ENCODE measurements at regions not wholly inside any gene's neighbourhood (a gene's known extent, or its start where the extent isn't known, plus 50 kb on each side); places are given as distances from the start of the nearest gene placed in this dataset.
A peak's percentile ranks its signal among the peaks of the same experiment; 100 is the strongest.
"Not testable (repeated sequence)": the region's sequence is repeated elsewhere in the genome, so short reads cannot be mapped to it uniquely, and the experiment has no call there.

- Histone ChIP-seq H3K27ac (no peak overlapping the region), H3K4me3 (no peak overlapping the region), H3K9me3 (replicated peaks in 1 of 11) (peaks cover 0 to 5% (median 0%) of the 10 kb centered on the region in 11 experiments; a peak in 3 of 22 replicates), H3K4me2 (no peak overlapping the region), H4K20me1 (no peaks in the 10 kb centered on the region), H3K9ac (no peak overlapping the region), H3K27me3 (no peaks in the 10 kb centered on the region), H3K36me3 (no peaks in the 10 kb centered on the region), H3K4me1 (no peaks in the 10 kb centered on the region)
- no peak for TF ChIP-seq Cebpa-rat (IDR thresholded peaks at IDR 0.05)
Observed at GRCh38 chr2:210938228-210938627, 381.8 kb downstream of the CPS1 start.

GRCh38 chr2:210946395-210946794 lies 390.0 kb downstream of the CPS1 start:
- H3K4me1 ChIP-seq: no peaks in the 10 kb centered on the region
- no peaks in the 10 kb centered on the region for H4K20me1 ChIP-seq
- peaks cover 0 to 8% (median 6%) of the 10 kb centered on the region in 11 experiments; a peak in 10 of 22 replicates for H3K9me3 ChIP-seq (replicated peaks in 1 of 11)
- no peak for TF ChIP-seq Cebpa-rat (IDR thresholded peaks at IDR 0.05)
- no peak overlapping the region for H3K9ac ChIP-seq
- H3K4me2 ChIP-seq: no peak overlapping the region
- H3K36me3 ChIP-seq: no peaks in the 10 kb centered on the region
- no peak overlapping the region for H3K27ac ChIP-seq
- H3K27me3 ChIP-seq: no peaks in the 10 kb centered on the region
- no peak overlapping the region for H3K4me3 ChIP-seq

- not testable (repeated sequence) for H3K9me3 ChIP-seq (replicated peaks in 1 of 11); H3K27me3 ChIP-seq; H3K4me2 ChIP-seq; H3K9ac ChIP-seq; H4K20me1 ChIP-seq; H3K27ac ChIP-seq; H3K4me3 ChIP-seq; H3K36me3 ChIP-seq; H3K4me1 ChIP-seq
Observed at GRCh38 chr2:210950434-210951060, 394.1 kb downstream of the CPS1 start.

DNA sequence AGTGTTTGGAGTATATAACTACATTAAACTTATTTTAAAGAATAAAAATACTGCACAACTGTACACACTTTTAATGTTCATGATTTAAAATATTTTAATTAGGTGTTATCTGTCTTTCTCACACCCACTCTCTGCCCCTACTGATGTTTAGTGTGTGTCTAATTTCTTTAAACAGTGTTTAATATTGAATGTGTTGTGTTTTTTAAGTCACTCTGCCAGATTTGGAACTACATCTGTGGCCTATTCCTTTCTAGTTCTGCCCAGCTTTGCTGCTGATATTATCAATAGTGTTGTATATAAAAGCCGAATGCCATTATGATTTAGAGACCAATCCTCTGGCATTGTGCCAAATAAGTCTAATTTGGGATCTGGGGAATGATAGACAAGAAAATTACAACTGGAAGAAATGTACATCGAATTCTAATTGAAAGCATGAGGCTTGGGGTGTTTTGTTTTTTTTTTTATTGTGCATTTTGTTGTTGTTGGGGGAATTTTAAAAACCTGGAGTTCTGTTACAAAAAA lies 398.0 kb downstream of the CPS1 start:
- Histone ChIP-seq H3K9me3 (replicated peaks in 1 of 11) (peaks cover 0 to 8% (median 6%) of the 10 kb centered on the region in 11 experiments; a peak in 10 of 22 replicates), H3K9ac (no peak overlapping the region), H3K36me3 (no peaks in the 10 kb centered on the region), H3K4me2 (no peak overlapping the region), H3K27ac (no peak overlapping the region), H3K4me3 (no peak overlapping the region), H3K27me3 (no peaks in the 10 kb centered on the region), H3K4me1 (no peaks in the 10 kb centered on the region), H4K20me1 (no peaks in the 10 kb centered on the region)
- no peak for TF ChIP-seq Cebpa-rat (IDR thresholded peaks at IDR 0.05)

GRCh38 chr2:210955591-210955990 lies 399.2 kb downstream of the CPS1 start:
- Histone ChIP-seq H3K27ac (no peak overlapping the region), H3K36me3 (no peaks in the 10 kb centered on the region), H3K4me3 (no peak overlapping the region), H3K4me1 (no peaks in the 10 kb centered on the region), H3K4me2 (no peak overlapping the region), H3K9ac (no peak overlapping the region), H3K9me3 (replicated peaks in 1 of 11) (peaks cover 0 to 4% (median 3%) of the 10 kb centered on the region in 11 experiments; a peak in 9 of 22 replicates), H3K27me3 (no peaks in the 10 kb centered on the region), H4K20me1 (no peaks in the 10 kb centered on the region)
- no peak for TF ChIP-seq Cebpa-rat (IDR thresholded peaks at IDR 0.05)

DNA sequence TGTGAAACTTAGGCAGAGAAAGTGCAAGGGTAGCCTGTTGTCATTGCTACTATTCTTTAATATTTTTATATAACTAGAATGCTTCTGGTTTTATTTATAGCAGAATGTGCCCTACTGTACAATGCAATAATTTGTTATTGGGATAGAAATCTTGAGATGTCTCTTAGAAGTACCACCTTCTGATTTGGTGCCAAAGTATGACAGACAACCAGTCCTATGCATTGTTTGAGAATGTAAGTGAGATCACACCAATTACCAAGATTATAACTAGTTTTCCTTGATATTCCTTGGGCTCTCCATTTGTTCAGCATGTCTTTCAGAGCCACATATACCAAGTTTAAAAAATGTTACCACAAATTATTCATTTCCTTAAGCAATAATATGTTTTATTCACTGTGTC lies 399.7 kb downstream of the CPS1 start:
- Histone ChIP-seq H3K4me2 (no peak overlapping the region), H3K36me3 (no peaks in the 10 kb centered on the region), H3K9me3 (replicated peaks in 1 of 11) (no peaks in the 10 kb centered on the region), H3K27me3 (no peaks in the 10 kb centered on the region), H3K4me3 (no peak overlapping the region), H3K9ac (no peak overlapping the region), H4K20me1 (no peaks in the 10 kb centered on the region), H3K27ac (no peak overlapping the region), H3K4me1 (no peaks in the 10 kb centered on the region)
- TF ChIP-seq Cebpa-rat (IDR thresholded peaks at IDR 0.05): no peak

GRCh38 chr2:210961249-210961648 lies 404.9 kb downstream of the CPS1 start:
- Histone ChIP-seq H3K4me1 (no peaks in the 10 kb centered on the region), H3K9me3 (replicated peaks in 1 of 11) (no peaks in the 10 kb centered on the region), H3K4me3 (no peak overlapping the region), H3K27me3 (no peaks in the 10 kb centered on the region), H3K27ac (no peak overlapping the region), H4K20me1 (no peaks in the 10 kb centered on the region), H3K36me3 (no peaks in the 10 kb centered on the region), H3K9ac (no peak overlapping the region), H3K4me2 (no peak overlapping the region)
- no peak for TF ChIP-seq Cebpa-rat (IDR thresholded peaks at IDR 0.05)

DNA sequence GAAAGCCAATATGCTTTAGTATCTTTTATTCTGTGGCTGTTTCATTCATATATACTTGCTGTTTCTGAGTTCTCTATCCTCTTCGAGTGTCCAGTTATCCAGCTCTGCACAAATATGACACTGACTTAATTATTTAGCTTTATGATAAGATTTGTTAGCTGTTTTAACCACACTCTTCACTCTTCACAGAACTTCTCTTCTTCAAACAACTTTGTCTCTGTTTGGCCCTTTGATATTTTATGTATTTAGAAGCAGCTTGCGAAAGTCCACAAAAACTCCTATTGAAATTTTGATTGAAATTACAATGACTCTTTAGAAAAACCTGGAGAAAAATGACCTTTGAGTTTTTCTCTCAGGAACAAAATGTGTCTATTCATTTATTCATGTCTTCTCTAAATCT lies 407.0 kb downstream of the CPS1 start:
- no peaks in the 10 kb centered on the region for H4K20me1 ChIP-seq
- H3K4me2 ChIP-seq: no peak overlapping the region
- H3K36me3 ChIP-seq: no peaks in the 10 kb centered on the region
- no peak overlapping the region for H3K9ac ChIP-seq
- H3K9me3 ChIP-seq (replicated peaks in 1 of 11): no peaks in the 10 kb centered on the region
- H3K27me3 ChIP-seq: no peaks in the 10 kb centered on the region
- TF ChIP-seq Cebpa-rat (IDR thresholded peaks at IDR 0.05): no peak
- H3K4me3 ChIP-seq: no peak overlapping the region
- no peaks in the 10 kb centered on the region for H3K4me1 ChIP-seq
- no peak overlapping the region for H3K27ac ChIP-seq

GRCh38 chr2:210964141-210964764 lies 407.9 kb downstream of the CPS1 start:
- H3K27me3 ChIP-seq: no peaks in the 10 kb centered on the region
- TF ChIP-seq Cebpa-rat (IDR thresholded peaks at IDR 0.05): no peak
- H3K4me2 ChIP-seq: no peak overlapping the region
- H3K9me3 ChIP-seq (replicated peaks in 1 of 11): no peaks in the 10 kb centered on the region
- H3K4me3 ChIP-seq: no peak overlapping the region
- H4K20me1 ChIP-seq: no peaks in the 10 kb centered on the region
- no peaks in the 10 kb centered on the region for H3K4me1 ChIP-seq
- no peak overlapping the region for H3K27ac ChIP-seq
- no peaks in the 10 kb centered on the region for H3K36me3 ChIP-seq
- H3K9ac ChIP-seq: no peak overlapping the region

GRCh38 chr2:210965472-210965871 lies 409.1 kb downstream of the CPS1 start:
- H4K20me1 ChIP-seq: no peaks in the 10 kb centered on the region
- peak in 4 of 11 experiments; percentile 25 to 65 (median 45); a peak in 5 of 22 replicates for TF ChIP-seq Cebpa-rat (IDR thresholded peaks at IDR 0.05)
- no peaks in the 10 kb centered on the region for H3K36me3 ChIP-seq
- no peak overlapping the region for H3K9ac ChIP-seq
- no peak overlapping the region for H3K27ac ChIP-seq
- no peak overlapping the region for H3K4me3 ChIP-seq
- no peaks in the 10 kb centered on the region for H3K27me3 ChIP-seq
- H3K9me3 ChIP-seq (replicated peaks in 1 of 11): no peaks in the 10 kb centered on the region
- no peak overlapping the region for H3K4me2 ChIP-seq
- H3K4me1 ChIP-seq: no peaks in the 10 kb centered on the region

Measured in BLaER1 treated with 17β-estradiol and CSF1 and Interleukin-3, amounts not matched to agents 10 nM and 100 nM (cell line).